MM.1S (cell line): ENCODE measurements at regions not wholly inside any gene's neighbourhood (a gene's known extent, or its start where the extent isn't known, plus 50 kb on each side); places are given as distances from the start of the nearest gene placed in this dataset.

Source experiments
- DNase-seq: peaks from one replicate; pipeline ENCODE4 v3.0.0-alpha.2; 2015
- H2AFZ ChIP-seq: fragments of 300-600 bp; sonication (generic); 2 replicates; pipeline ENCODE4 v1.6.0; 2016; ENCODE audit warnings: antibody characterized with exemption, low read length
- H3F3A ChIP-seq: fragments of 300-600 bp; sonication (generic); 2 replicates; pipeline ENCODE4 v1.6.1; 2016; ENCODE audit warnings: mild to moderate bottlenecking, antibody characterized with exemption, low read length, moderate library complexity, mixed read lengths; ENCODE audit not compliant: insufficient read depth
- H3K27ac ChIP-seq: fragments of 300-600 bp; sonication (generic); 2 replicates; pipeline ENCODE4 v1.5.1; 2016; ENCODE audit warnings: mild to moderate bottlenecking, low read length
- H3K27me3 ChIP-seq: fragments of 300-600 bp; sonication (generic); replicated peaks from 2 replicates; pipeline ENCODE4 v1.6.0; 2016; ENCODE audit warnings: low read length; ENCODE audit not compliant: insufficient read depth
- H3K36me3 ChIP-seq: fragments of 300-600 bp; sonication (generic); replicated peaks from 2 replicates; pipeline ENCODE4 v1.6.1; 2016; ENCODE audit warnings: mild to moderate bottlenecking, low read length, mixed read lengths; ENCODE audit not compliant: insufficient read depth
- H3K4me1 ChIP-seq: fragments of 300-600 bp; sonication (generic); 2 replicates; pipeline ENCODE4 v1.6.1; 2016; ENCODE audit warnings: low read length, mixed read lengths
- H3K4me2 ChIP-seq: fragments of 300-600 bp; sonication (generic); 2 replicates; pipeline ENCODE4 v1.6.0; 2016; ENCODE audit warnings: low read depth, low read length
- H3K4me3 ChIP-seq: fragments of 300-600 bp; sonication (generic); 2 replicates; pipeline ENCODE4 v1.5.1; 2016; ENCODE audit warnings: low read length, mixed read lengths
- H3K79me2 ChIP-seq: fragments of 300-600 bp; sonication (generic); 2 replicates; pipeline ENCODE4 v1.6.1; 2016; ENCODE audit warnings: mixed run types, low read length, mixed read lengths
- H3K9ac ChIP-seq: fragments of 300-600 bp; sonication (generic); 2 replicates; pipeline ENCODE4 v1.6.1; 2016; ENCODE audit warnings: low read length, mixed read lengths
- H3K9me2 ChIP-seq: fragments of 300-600 bp; sonication (generic); replicated peaks from 2 replicates; pipeline ENCODE4 v1.6.1; 2016; ENCODE audit warnings: mild to moderate bottlenecking, low read length, mixed read lengths; ENCODE audit not compliant: insufficient read depth
- H3K9me3 ChIP-seq: fragments of 300-600 bp; sonication (generic); replicated peaks from 2 replicates; pipeline ENCODE4 v1.6.1; 2016; ENCODE audit warnings: mild to moderate bottlenecking, low read length, mixed read lengths; ENCODE audit not compliant: insufficient read depth
- H4K20me1 ChIP-seq: fragments of 300-600 bp; sonication (generic); 2 replicates; pipeline ENCODE4 v1.6.1; 2016; ENCODE audit warnings: mild to moderate bottlenecking, low read length, moderate library complexity, mixed read lengths; ENCODE audit not compliant: insufficient read depth
- EZH2 ChIP-seq: fragments of 300-600 bp; sonication (generic); optimal IDR thresholded peaks from 2 replicates; pipeline ENCODE3; 2017; ENCODE audit warnings: low read depth, mild to moderate bottlenecking, antibody characterized with exemption, low read length, mixed read lengths
- EZH2phosphoT487 ChIP-seq: fragments of 300-600 bp; sonication (generic); IDR thresholded peaks from 2 replicates; pipeline ENCODE4 v1.6.1; 2018; ENCODE audit warnings: antibody characterized with exemption, low read length
- TF ChIP-seq, protein P1 (sequence below): fragments of 300-600 bp; sonication (generic); IDR thresholded peaks from 2 replicates; pipeline ENCODE4 v1.5.1; 2016; ENCODE audit warnings: antibody characterized with exemption, low read length, mixed read lengths

GRCh38 chr9:85192750-85193149, 523.2 kb downstream of the NTRK2 start:
- no peak for TF ChIP-seq EZH2
- TF ChIP-seq, protein P1, sequence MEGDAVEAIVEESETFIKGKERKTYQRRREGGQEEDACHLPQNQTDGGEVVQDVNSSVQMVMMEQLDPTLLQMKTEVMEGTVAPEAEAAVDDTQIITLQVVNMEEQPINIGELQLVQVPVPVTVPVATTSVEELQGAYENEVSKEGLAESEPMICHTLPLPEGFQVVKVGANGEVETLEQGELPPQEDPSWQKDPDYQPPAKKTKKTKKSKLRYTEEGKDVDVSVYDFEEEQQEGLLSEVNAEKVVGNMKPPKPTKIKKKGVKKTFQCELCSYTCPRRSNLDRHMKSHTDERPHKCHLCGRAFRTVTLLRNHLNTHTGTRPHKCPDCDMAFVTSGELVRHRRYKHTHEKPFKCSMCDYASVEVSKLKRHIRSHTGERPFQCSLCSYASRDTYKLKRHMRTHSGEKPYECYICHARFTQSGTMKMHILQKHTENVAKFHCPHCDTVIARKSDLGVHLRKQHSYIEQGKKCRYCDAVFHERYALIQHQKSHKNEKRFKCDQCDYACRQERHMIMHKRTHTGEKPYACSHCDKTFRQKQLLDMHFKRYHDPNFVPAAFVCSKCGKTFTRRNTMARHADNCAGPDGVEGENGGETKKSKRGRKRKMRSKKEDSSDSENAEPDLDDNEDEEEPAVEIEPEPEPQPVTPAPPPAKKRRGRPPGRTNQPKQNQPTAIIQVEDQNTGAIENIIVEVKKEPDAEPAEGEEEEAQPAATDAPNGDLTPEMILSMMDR: no peak
- no peak for TF ChIP-seq EZH2phosphoT487
- Histone ChIP-seq H4K20me1 (no peaks in the 10 kb centered on the region), H3K9ac (no peak overlapping the region), H3F3A (no peaks in the 10 kb centered on the region), H3K36me3 (no peaks in the 10 kb centered on the region), H3K79me2 (no peaks in the 10 kb centered on the region), H3K4me2 (no peak overlapping the region), H3K9me3 (no peaks in the 10 kb centered on the region), H3K4me1 (peaks cover 6% of the 10 kb centered on the region), H3K27me3 (no peaks in the 10 kb centered on the region), H3K9me2 (no peaks in the 10 kb centered on the region), H2AFZ (no peak overlapping the region), H3K4me3 (no peak overlapping the region), H3K27ac (no peak overlapping the region)
- no peak for DNase-seq

DNA sequence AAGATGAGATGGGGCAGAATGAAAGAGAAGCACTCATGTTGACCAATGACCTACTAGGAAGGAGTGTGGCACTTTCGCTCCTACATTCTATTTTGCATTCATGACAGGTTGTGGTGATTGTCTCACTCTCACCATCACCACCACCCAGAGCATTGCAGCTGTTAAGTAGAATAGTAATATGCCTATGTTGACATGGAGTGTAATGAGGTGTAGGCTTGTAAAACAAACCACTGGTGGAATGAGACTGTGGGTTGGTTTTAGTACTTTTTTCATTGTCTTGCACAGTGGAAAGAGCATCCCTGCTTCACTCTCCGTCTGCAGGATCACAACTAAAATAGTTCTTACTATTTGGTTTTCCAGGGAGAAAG, 516.7 kb downstream of the NTRK2 start:
- H2AFZ ChIP-seq: no peak overlapping the region
- H3K36me3 ChIP-seq: no peaks in the 10 kb centered on the region
- TF ChIP-seq EZH2: no peak
- no peak for TF ChIP-seq EZH2phosphoT487
- TF ChIP-seq, protein P1: no peak
- no peak for DNase-seq
- no peaks in the 10 kb centered on the region for H3K9me3 ChIP-seq
- H3K27ac ChIP-seq: no peak overlapping the region
- no peak overlapping the region for H3K4me2 ChIP-seq
- H3K4me3 ChIP-seq: no peak overlapping the region
- no peaks in the 10 kb centered on the region for H3K27me3 ChIP-seq
- no peak overlapping the region for H3K9ac ChIP-seq
- H3K9me2 ChIP-seq: no peaks in the 10 kb centered on the region
- H3K79me2 ChIP-seq: no peaks in the 10 kb centered on the region
- no peaks in the 10 kb centered on the region for H3F3A ChIP-seq
- peaks cover 6% of the 10 kb centered on the region for H3K4me1 ChIP-seq
- H4K20me1 ChIP-seq: no peaks in the 10 kb centered on the region

GRCh38 chr9:85185486-85186217, 516.1 kb downstream of the NTRK2 start:
- Histone ChIP-seq H3K27me3 (no peaks in the 10 kb centered on the region), H3K4me2 (no peak overlapping the region), H2AFZ (no peak overlapping the region), H3K4me1 (peaks cover 6% of the 10 kb centered on the region), H3K79me2 (no peaks in the 10 kb centered on the region), H3K9me3 (no peaks in the 10 kb centered on the region), H3F3A (no peaks in the 10 kb centered on the region), H3K9me2 (no peaks in the 10 kb centered on the region), H3K36me3 (no peaks in the 10 kb centered on the region), H4K20me1 (no peaks in the 10 kb centered on the region), H3K9ac (no peak overlapping the region), H3K27ac (no peak overlapping the region), H3K4me3 (no peak overlapping the region)
- DNase-seq: no peak
- TF ChIP-seq EZH2phosphoT487: no peak
- no peak for TF ChIP-seq EZH2
- TF ChIP-seq, protein P1: no peak
